Mesenchymal stem cell (in vitro differentiated cells and primary cell): ENCODE measurements at regions not wholly inside any gene's neighbourhood (a gene's known extent, or its start where the extent isn't known, plus 50 kb on each side); places are given as distances from the start of the nearest gene placed in this dataset.

ENCODE experiments used
- DNase-seq: peaks from one replicate; pipeline ENCODE4 v3.0.0-alpha.2; 2013
- H2AFZ ChIP-seq: one replicate; pipeline ENCODE4 v1.6.1; 2013; ENCODE audit warnings: low read depth, mild to moderate bottlenecking, control low read depth, inconsistent platforms, low read length, moderate library complexity
- H2AK5ac ChIP-seq: 2 replicates; pipeline ENCODE4 v1.6.1; 2013; ENCODE audit warnings: low read length, moderate library complexity, mild to moderate bottlenecking, inconsistent platforms; ENCODE audit not compliant: severe bottlenecking
- H2BK120ac ChIP-seq: one replicate; pipeline ENCODE4 v1.6.1; 2013; ENCODE audit warnings: low read depth, mild to moderate bottlenecking, inconsistent platforms, low read length, moderate library complexity
- H2BK12ac ChIP-seq, 2 experiments: one replicate each; pipeline ENCODE4 v1.6.1; 2013; ENCODE audit warnings: inconsistent platforms in 2 of 2, low read length in 2 of 2, mild to moderate bottlenecking in 2 of 2, moderate library complexity in 2 of 2, control low read depth in 1 of 2
- H2BK15ac ChIP-seq: one replicate; pipeline ENCODE4 v1.6.1; 2013; ENCODE audit warnings: mild to moderate bottlenecking, low read depth, inconsistent platforms; ENCODE audit not compliant: poor library complexity, severe bottlenecking
- H2BK5ac ChIP-seq: 2 replicates; pipeline ENCODE4 v1.6.1; 2013; ENCODE audit warnings: low read depth, mild to moderate bottlenecking, low read length, control low read depth, inconsistent platforms; ENCODE audit not compliant: poor library complexity, severe bottlenecking
- H3K14ac ChIP-seq, 2 experiments: one replicate each; pipeline ENCODE4 v1.6.1; 2013; ENCODE audit warnings: inconsistent platforms in 2 of 2, low read length in 2 of 2, control low read depth in 1 of 2, mild to moderate bottlenecking in 1 of 2, moderate library complexity in 1 of 2
- H3K18ac ChIP-seq, 2 experiments: one replicate each; pipeline ENCODE4 v1.6.1; 2013; ENCODE audit warnings: inconsistent platforms in 2 of 2, low read length in 2 of 2, control low read depth in 1 of 2, low read depth in 1 of 2, mild to moderate bottlenecking in 1 of 2
- H3K23ac ChIP-seq, 2 experiments: one replicate each; pipeline ENCODE4 v1.6.1; 2013; ENCODE audit warnings: inconsistent platforms in 2 of 2, low read length in 2 of 2, mild to moderate bottlenecking in 2 of 2, moderate library complexity in 2 of 2, control low read depth in 1 of 2
- H3K27ac ChIP-seq: 2 replicates; pipeline ENCODE4 v1.5.1; 2013; ENCODE audit warnings: mild to moderate bottlenecking, moderate library complexity, low read length, control low read depth, inconsistent platforms; ENCODE audit not compliant: poor library complexity, severe bottlenecking
- H3K27me3 ChIP-seq, 2 experiments: 2 replicates each; pipeline versions ENCODE4 v1.6.1 to v1.7.0; 2013; ENCODE audit warnings: low read length in 2 of 2, mild to moderate bottlenecking in 2 of 2, moderate library complexity in 2 of 2, control low read depth in 1 of 2, inconsistent platforms in 1 of 2; ENCODE audit not compliant: control insufficient read depth in 1 of 2, insufficient read depth in 1 of 2
- H3K36me3 ChIP-seq, 2 experiments: 2 replicates each; pipeline versions ENCODE4 v1.6.1 to v1.7.0; 2013; ENCODE audit warnings: low read length in 2 of 2, control low read depth in 1 of 2, inconsistent platforms in 1 of 2, low read depth in 1 of 2, mild to moderate bottlenecking in 1 of 2; ENCODE audit not compliant: insufficient read depth in 2 of 2, control insufficient read depth in 1 of 2
- H3K4ac ChIP-seq, 2 experiments: one replicate each; pipeline ENCODE4 v1.6.1; 2013; ENCODE audit warnings: inconsistent platforms in 2 of 2, low read length in 2 of 2, mild to moderate bottlenecking in 2 of 2, moderate library complexity in 2 of 2, control low read depth in 1 of 2, low read depth in 1 of 2
- H3K4me1 ChIP-seq: 2 replicates; pipeline ENCODE4 v1.6.1; 2013; ENCODE audit warnings: low read depth, low read length, control low read depth; ENCODE audit not compliant: control insufficient read depth, insufficient read depth
- H3K4me2 ChIP-seq: 2 replicates; pipeline ENCODE4 v1.6.1; 2013; ENCODE audit warnings: low read length, mild to moderate bottlenecking, inconsistent platforms; ENCODE audit not compliant: poor library complexity, severe bottlenecking
- H3K4me3 ChIP-seq, 2 experiments: 2 replicates each; pipeline versions ENCODE4 v1.5.1 to v1.7.0; 2013; ENCODE audit warnings: low read length in 2 of 2, mild to moderate bottlenecking in 2 of 2, control low read depth in 1 of 2, low read depth in 1 of 2; ENCODE audit not compliant: insufficient read depth in 1 of 2
- H3K79me1 ChIP-seq: replicated peaks from 2 replicates; pipeline ENCODE4 v1.6.1; 2013; ENCODE audit warnings: mild to moderate bottlenecking, control low read depth, low read length, inconsistent platforms; ENCODE audit not compliant: poor library complexity, severe bottlenecking
- H3K9ac ChIP-seq: 2 replicates; pipeline ENCODE4 v1.7.0; 2013; ENCODE audit warnings: mild to moderate bottlenecking, low read length, moderate library complexity
- H3K9me3 ChIP-seq: 2 replicates; pipeline ENCODE4 v1.7.0; 2013; ENCODE audit warnings: mild to moderate bottlenecking, low read length; ENCODE audit not compliant: control insufficient read depth
- H4K8ac ChIP-seq: one replicate; pipeline ENCODE4 v1.6.1; 2013; ENCODE audit warnings: inconsistent platforms, mild to moderate bottlenecking, low read length, moderate library complexity
- H4K91ac ChIP-seq: one replicate; pipeline ENCODE4 v1.6.1; 2013; ENCODE audit warnings: mild to moderate bottlenecking, low read length, inconsistent platforms
- WGBS: methylation state at CpG from one replicate; pipeline ENCODE4 v1.1.7; 2013; ENCODE audit warnings: mixed read lengths; 5-methylcytosine and 5-hydroxymethylcytosine counted together

GRCh38 chr1:143727263-143727662, 244.5 kb downstream of the FAM72C start:
- Histone ChIP-seq H2BK12ac (no peak overlapping the region), H3K4ac (no peak overlapping the region), H3K14ac (no peak overlapping the region), H3K36me3 (no peaks in the 10 kb centered on the region), H2BK15ac (no peak overlapping the region), H3K4me1 (no peaks in the 10 kb centered on the region), H3K9me3 (no peaks in the 10 kb centered on the region), H3K27ac (no peak overlapping the region), H3K4me2 (no peak overlapping the region), H3K79me1 (no peaks in the 10 kb centered on the region), H2BK120ac (no peak overlapping the region), H3K27me3 (no peaks in the 10 kb centered on the region), H4K91ac (no peak overlapping the region), H3K18ac (no peak overlapping the region), H2AFZ (no peak overlapping the region), H3K4me3 (no peak overlapping the region), H3K9ac (no peak overlapping the region), H3K23ac (no peak overlapping the region), H2AK5ac (no peak overlapping the region), H4K8ac (no peak overlapping the region), H2BK5ac (no peak overlapping the region)
- DNase-seq: no peak
- whole genome bisulfite sequencing: no CpG with 5 or more reads among the region's 1 CpG

GRCh38 chr1:143721024-143721373, 250.8 kb downstream of the FAM72C start:
- Histone ChIP-seq H3K4me1 (no peaks in the 10 kb centered on the region), H3K27ac (no peak overlapping the region), H2BK12ac (no peak overlapping the region), H2BK5ac (no peak overlapping the region), H3K14ac (no peak overlapping the region), H3K4ac (no peak overlapping the region), H3K36me3 (no peaks in the 10 kb centered on the region), H4K8ac (no peak overlapping the region), H3K9me3 (no peaks in the 10 kb centered on the region), H3K79me1 (no peaks in the 10 kb centered on the region), H2AFZ (no peak overlapping the region), H3K9ac (peak overlapping the region; percentile 54), H3K4me3 (peak overlapping the region in 1 of 2 experiments; percentile 62), H2AK5ac (no peak overlapping the region), H2BK120ac (no peak overlapping the region), H3K18ac (no peak overlapping the region), H2BK15ac (no peak overlapping the region), H4K91ac (no peak overlapping the region), H3K23ac (no peak overlapping the region), H3K4me2 (no peak overlapping the region), H3K27me3 (peaks cover 0 to 26% of the 10 kb centered on the region in 2 experiments)
- DNase-seq: no peak
- 64% methylated on average over 7 of the region's 7 CpGs for WGBS

DNA sequence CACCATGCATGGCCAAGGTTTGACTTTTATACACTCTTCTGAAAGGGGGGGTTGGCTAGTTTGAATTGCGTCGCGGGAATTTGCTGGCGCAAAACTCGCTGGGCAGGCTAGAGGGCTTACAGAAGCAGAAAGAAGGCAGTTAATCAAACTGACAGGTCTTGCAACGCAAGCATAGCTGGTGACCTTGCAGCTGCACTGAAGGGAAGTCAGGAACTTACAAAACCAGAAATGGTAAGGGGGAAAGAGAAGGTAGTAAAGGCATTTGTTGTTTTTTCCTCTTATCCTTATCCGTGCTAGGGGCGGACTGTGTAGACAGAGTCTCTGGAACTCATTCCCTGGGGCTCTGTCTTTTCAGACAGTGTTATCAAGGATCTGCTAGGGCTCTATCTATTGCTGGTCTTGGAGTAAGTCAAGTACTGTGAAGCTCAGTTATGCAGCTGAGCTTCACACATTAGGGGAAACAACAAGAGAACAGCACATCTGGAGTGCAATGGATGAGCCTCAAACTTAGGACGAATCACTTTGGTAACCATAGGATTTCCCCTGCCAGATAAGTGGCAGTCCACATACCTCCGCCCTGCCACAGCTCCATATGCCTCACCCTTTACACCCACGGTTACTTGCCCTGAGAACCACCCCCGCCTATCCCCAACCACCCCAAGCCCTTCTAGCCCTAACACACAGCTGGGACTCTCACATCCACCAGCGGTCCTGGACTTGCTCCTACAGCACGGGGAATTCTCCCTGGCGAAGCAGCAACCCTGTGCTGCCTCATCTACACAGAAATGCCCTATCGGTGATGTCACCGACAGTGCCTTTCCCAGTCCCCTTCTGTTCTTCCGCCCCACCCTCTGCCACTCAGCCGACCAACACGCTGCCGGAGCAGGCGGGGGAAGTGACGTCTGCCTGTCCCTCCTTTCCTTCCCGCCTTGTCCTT, 251.4 kb downstream of the FAM72C start:
- H2AFZ ChIP-seq: no peak overlapping the region
- peak overlapping the region; percentile 54 for H3K9ac ChIP-seq
- no peaks in the 10 kb centered on the region for H3K79me1 ChIP-seq
- H3K23ac ChIP-seq: no peak overlapping the region
- H3K18ac ChIP-seq: no peak overlapping the region
- H3K4me1 ChIP-seq: no peaks in the 10 kb centered on the region
- no peak overlapping the region for H2BK120ac ChIP-seq
- H3K4ac ChIP-seq: no peak overlapping the region
- no peaks in the 10 kb centered on the region for H3K9me3 ChIP-seq
- H4K8ac ChIP-seq: no peak overlapping the region
- peaks cover 0 to 26% of the 10 kb centered on the region in 2 experiments for H3K27me3 ChIP-seq
- no peak overlapping the region for H3K14ac ChIP-seq
- H2BK15ac ChIP-seq: no peak overlapping the region
- no peak overlapping the region for H2BK5ac ChIP-seq
- no peak overlapping the region for H2AK5ac ChIP-seq
- no peak overlapping the region for H3K27ac ChIP-seq
- no peaks in the 10 kb centered on the region for H3K36me3 ChIP-seq
- no peak overlapping the region for H4K91ac ChIP-seq
- 77% methylated on average over 24 of the region's 24 CpGs for WGBS
- DNase-seq: no peak
- no peak overlapping the region for H2BK12ac ChIP-seq
- H3K4me3 ChIP-seq: peak overlapping the region in 1 of 2 experiments; percentile 62
- H3K4me2 ChIP-seq: no peak overlapping the region

DNA sequence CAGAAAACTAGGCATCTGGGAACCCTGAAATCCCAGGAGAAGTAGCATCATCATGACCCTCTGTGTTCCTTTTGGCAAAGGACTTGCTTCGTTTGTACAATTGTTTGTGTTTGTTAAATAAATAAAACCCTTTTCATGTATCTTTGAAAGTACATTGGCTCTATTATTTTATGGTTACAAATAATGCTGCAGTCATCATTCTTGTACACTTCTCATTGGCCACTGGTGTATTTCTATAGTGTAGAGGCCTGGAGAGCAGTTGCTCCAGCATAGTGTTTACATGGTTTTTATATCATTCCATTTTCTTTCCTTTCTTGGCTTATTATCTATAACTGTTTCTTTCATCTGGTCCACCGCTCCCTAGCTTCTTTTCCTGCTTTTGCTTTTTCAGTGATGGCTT, 253.3 kb downstream of the FAM72C start:
- H3K14ac ChIP-seq: no peak overlapping the region
- H2BK120ac ChIP-seq: no peak overlapping the region
- H3K9me3 ChIP-seq: no peaks in the 10 kb centered on the region
- no peak overlapping the region for H2AK5ac ChIP-seq
- H3K4me3 ChIP-seq: no peak overlapping the region
- no peak overlapping the region for H2BK12ac ChIP-seq
- H3K4me1 ChIP-seq: no peaks in the 10 kb centered on the region
- no peak overlapping the region for H4K8ac ChIP-seq
- no peak overlapping the region for H3K18ac ChIP-seq
- H3K79me1 ChIP-seq: no peaks in the 10 kb centered on the region
- WGBS: no CpG with 5 or more reads among the region's 2 CpGs
- no peak overlapping the region for H3K4me2 ChIP-seq
- no peak overlapping the region for H3K23ac ChIP-seq
- H3K4ac ChIP-seq: no peak overlapping the region
- H4K91ac ChIP-seq: no peak overlapping the region
- H3K36me3 ChIP-seq: no peaks in the 10 kb centered on the region
- no peak overlapping the region for H2AFZ ChIP-seq
- H3K27me3 ChIP-seq: peaks cover 0 to 31% of the 10 kb centered on the region in 2 experiments
- no peak for DNase-seq
- no peak overlapping the region for H3K27ac ChIP-seq
- H2BK15ac ChIP-seq: no peak overlapping the region
- no peak overlapping the region for H3K9ac ChIP-seq
- H2BK5ac ChIP-seq: no peak overlapping the region
